ENCODE measurements at regions not wholly inside any gene's neighbourhood (a gene's known extent, or its start where the extent isn't known, plus 50 kb on each side); places are given as distances from the start of the nearest gene placed in this dataset.

GRCh38 chr3:88779482-88779881 lies 327.9 kb upstream of the EPHA3 start (continued):
- TF ChIP-seq ARID4B (CRISPR knock-in tag; IDR thresholded peaks at IDR 0.05; ENCODE audit: borderline replicate concordance) = no peak
- TF ChIP-seq, protein P1, sequence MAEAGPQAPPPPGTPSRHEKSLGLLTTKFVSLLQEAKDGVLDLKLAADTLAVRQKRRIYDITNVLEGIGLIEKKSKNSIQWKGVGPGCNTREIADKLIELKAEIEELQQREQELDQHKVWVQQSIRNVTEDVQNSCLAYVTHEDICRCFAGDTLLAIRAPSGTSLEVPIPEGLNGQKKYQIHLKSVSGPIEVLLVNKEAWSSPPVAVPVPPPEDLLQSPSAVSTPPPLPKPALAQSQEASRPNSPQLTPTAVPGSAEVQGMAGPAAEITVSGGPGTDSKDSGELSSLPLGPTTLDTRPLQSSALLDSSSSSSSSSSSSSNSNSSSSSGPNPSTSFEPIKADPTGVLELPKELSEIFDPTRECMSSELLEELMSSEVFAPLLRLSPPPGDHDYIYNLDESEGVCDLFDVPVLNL (CRISPR knock-in tag; IDR thresholded peaks at IDR 0.05; ENCODE audit: borderline replicate concordance, low read depth) = no peak
- TF ChIP-seq, protein P2, sequence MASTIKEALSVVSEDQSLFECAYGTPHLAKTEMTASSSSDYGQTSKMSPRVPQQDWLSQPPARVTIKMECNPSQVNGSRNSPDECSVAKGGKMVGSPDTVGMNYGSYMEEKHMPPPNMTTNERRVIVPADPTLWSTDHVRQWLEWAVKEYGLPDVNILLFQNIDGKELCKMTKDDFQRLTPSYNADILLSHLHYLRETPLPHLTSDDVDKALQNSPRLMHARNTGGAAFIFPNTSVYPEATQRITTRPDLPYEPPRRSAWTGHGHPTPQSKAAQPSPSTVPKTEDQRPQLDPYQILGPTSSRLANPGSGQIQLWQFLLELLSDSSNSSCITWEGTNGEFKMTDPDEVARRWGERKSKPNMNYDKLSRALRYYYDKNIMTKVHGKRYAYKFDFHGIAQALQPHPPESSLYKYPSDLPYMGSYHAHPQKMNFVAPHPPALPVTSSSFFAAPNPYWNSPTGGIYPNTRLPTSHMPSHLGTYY (CRISPR knock-in tag; IDR thresholded peaks at IDR 0.05) = no peak
- TF ChIP-seq ZNF219 (CRISPR knock-in tag; IDR thresholded peaks at IDR 0.05; ENCODE audit: borderline replicate concordance) = no peak
- TF ChIP-seq FOXJ3 (CRISPR knock-in tag; IDR thresholded peaks at IDR 0.05; ENCODE audit: borderline replicate concordance) = no peak
- no peak for TF ChIP-seq NFE2L1 (CRISPR knock-in tag; IDR thresholded peaks at IDR 0.05)
- TF ChIP-seq, protein P3, sequence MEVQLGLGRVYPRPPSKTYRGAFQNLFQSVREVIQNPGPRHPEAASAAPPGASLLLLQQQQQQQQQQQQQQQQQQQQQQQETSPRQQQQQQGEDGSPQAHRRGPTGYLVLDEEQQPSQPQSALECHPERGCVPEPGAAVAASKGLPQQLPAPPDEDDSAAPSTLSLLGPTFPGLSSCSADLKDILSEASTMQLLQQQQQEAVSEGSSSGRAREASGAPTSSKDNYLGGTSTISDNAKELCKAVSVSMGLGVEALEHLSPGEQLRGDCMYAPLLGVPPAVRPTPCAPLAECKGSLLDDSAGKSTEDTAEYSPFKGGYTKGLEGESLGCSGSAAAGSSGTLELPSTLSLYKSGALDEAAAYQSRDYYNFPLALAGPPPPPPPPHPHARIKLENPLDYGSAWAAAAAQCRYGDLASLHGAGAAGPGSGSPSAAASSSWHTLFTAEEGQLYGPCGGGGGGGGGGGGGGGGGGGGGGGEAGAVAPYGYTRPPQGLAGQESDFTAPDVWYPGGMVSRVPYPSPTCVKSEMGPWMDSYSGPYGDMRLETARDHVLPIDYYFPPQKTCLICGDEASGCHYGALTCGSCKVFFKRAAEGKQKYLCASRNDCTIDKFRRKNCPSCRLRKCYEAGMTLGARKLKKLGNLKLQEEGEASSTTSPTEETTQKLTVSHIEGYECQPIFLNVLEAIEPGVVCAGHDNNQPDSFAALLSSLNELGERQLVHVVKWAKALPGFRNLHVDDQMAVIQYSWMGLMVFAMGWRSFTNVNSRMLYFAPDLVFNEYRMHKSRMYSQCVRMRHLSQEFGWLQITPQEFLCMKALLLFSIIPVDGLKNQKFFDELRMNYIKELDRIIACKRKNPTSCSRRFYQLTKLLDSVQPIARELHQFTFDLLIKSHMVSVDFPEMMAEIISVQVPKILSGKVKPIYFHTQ (CRISPR knock-in tag; IDR thresholded peaks at IDR 0.05) = no peak
- TF ChIP-seq NR2C2 (CRISPR knock-in tag; IDR thresholded peaks at IDR 0.05) = no peak
- no peak for TF ChIP-seq NFYB (CRISPR knock-in tag; conservative IDR thresholded peaks at IDR 0.05; ENCODE audit: low read depth)

- no peak overlapping the region for H3K4me3 Mint-ChIP-seq
- ATAC-seq (no peak), DNase-seq (ENCODE audit: low spot score) (no peak)
- no peaks in the 10 kb centered on the region for H3K4me1 Mint-ChIP-seq
- CTCF ChIA-PET = no interaction called here
- no peak overlapping the region for H3K27ac Mint-ChIP-seq
- peaks cover 12% of the 10 kb centered on the region for H3K36me3 Mint-ChIP-seq
- H3K27me3 Mint-ChIP-seq (ENCODE audit: low read depth) = no peaks in the 10 kb centered on the region
- peaks cover 52% of the 10 kb centered on the region for H3K9me3 Mint-ChIP-seq
- TF ChIP-seq MXD4 (CRISPR knock-in tag; IDR thresholded peaks at IDR 0.05; ENCODE audit: borderline replicate concordance) = no peak
- POLR2A ChIA-PET = no interaction called here
Observed at GRCh38 chr3:88784925-88785324, 322.5 kb upstream of the EPHA3 start.

GRCh38 chr3:88785841-88786240 lies 321.6 kb upstream of the EPHA3 start:
- H3K27me3 Mint-ChIP-seq (ENCODE audit: low read depth) = no peaks in the 10 kb centered on the region
- TF ChIP-seq USF1 (CRISPR knock-in tag; IDR thresholded peaks at IDR 0.05) = no peak
- no peak for TF ChIP-seq ZNF121 (CRISPR knock-in tag; IDR thresholded peaks at IDR 0.05)
- no peak for TF ChIP-seq JUN (CRISPR knock-in tag; IDR thresholded peaks at IDR 0.05)

More at GRCh38 chr3:88785841-88786240, 321.6 kb upstream of the EPHA3 start:
- ATAC-seq (no peak), DNase-seq (ENCODE audit: low spot score) (no peak)
- H3K36me3 Mint-ChIP-seq = peaks cover 12% of the 10 kb centered on the region
- no peak overlapping the region for H3K27ac Mint-ChIP-seq
- no peak overlapping the region for H3K4me3 Mint-ChIP-seq
- peaks cover 56% of the 10 kb centered on the region for H3K9me3 Mint-ChIP-seq
- H3K4me1 Mint-ChIP-seq = no peaks in the 10 kb centered on the region
- ChIA-PET CTCF (no interaction called here), POLR2A (no interaction called here)

All from WTC11 (cell line).